ENCODE measurements at regions not wholly inside any gene's neighbourhood (a gene's known extent, or its start where the extent isn't known, plus 50 kb on each side); places are given as distances from the start of the nearest gene placed in this dataset.
A peak's percentile ranks its signal among the peaks of the same experiment; 100 is the strongest.

- H3K27ac ChIP-seq (ENCODE audit: extremely low read depth, low read depth, low read length): no peak overlapping the region
Observed at GRCh38 chr21:18049461-18049860, 195.2 kb upstream of the CHODL start.

GRCh38 chr21:18041012-18041411 lies 203.6 kb upstream of the CHODL start:
- 0% methylated on average over 3 of the region's 3 CpGs for WGBS (ENCODE audit: insufficient coverage, low coverage, missing lambda C conversion rate)
- in situ Hi-C loops (cut with MboI) (no loop called here), intact Hi-C loops (cut with micrococcal nuclease) (no loop called here)
- no peaks in the 10 kb centered on the region for H3K27me3 ChIP-seq (ENCODE audit: control insufficient read depth in 2 of 2, insufficient read depth in 2 of 2, low read length in 2 of 2)
- H2AFZ ChIP-seq (ENCODE audit: low read depth, low read length): no peak overlapping the region
- no peaks in the 10 kb centered on the region for H4K20me1 ChIP-seq (replicated peaks; ENCODE audit: control insufficient read depth, insufficient read depth, low read length)
- H3K27ac ChIP-seq (ENCODE audit: extremely low read depth, low read depth, low read length): no peak overlapping the region
- FAIRE-seq (no peak), ATAC-seq (no peak), DNase-seq (ENCODE audit: extremely low read depth in 1 of 4, low spot score in 3 of 4) (peak in 1 of 4 experiments; percentile 2)
- TF ChIP-seq HNRNPK (IDR thresholded peaks at IDR 0.05; ENCODE audit: low read depth, low read length, poor library complexity, severe bottlenecking) (no peak), KLF16 (IDR thresholded peaks at IDR 0.05) (no peak), RAD21 (CRISPR knock-in tag; conservative IDR thresholded peaks at IDR 0.05 in 1 of 2, IDR thresholded peaks at IDR 0.05 in 1 of 2) (peak in 1 of 2 experiments; percentile 40; a peak in 1 of 4 replicates), CTCF (IDR thresholded peaks at IDR 0.05 in 2 of 3, conservative IDR thresholded peaks at IDR 0.05 in 1 of 3; ENCODE audit: insufficient read depth in 2 of 3, low read depth in 1 of 3, low read length in 3 of 3) (peak in 2 of 3 experiments; percentile 11 to 18; a peak in 1 of 6 replicates), SREBF1 (IDR thresholded peaks at IDR 0.05; ENCODE audit: borderline replicate concordance, low read depth, low read length) (no peak)
- no peaks in the 10 kb centered on the region for H3K79me2 ChIP-seq (ENCODE audit: control insufficient read depth, insufficient read depth, low read length)
- no peak overlapping the region for H3K4me2 ChIP-seq (ENCODE audit: insufficient read depth, low read length)
- H3K4me1 ChIP-seq (replicated peaks in 1 of 2; ENCODE audit: control insufficient read depth in 2 of 2, insufficient read depth in 2 of 2, low read length in 2 of 2): no peaks in the 10 kb centered on the region
- H3K9ac ChIP-seq (ENCODE audit: insufficient read depth in 1 of 2, low read depth in 2 of 2, low read length in 2 of 2): no peak overlapping the region
- H3K9me1 ChIP-seq (ENCODE audit: control insufficient read depth, insufficient read depth, low read length): no peaks in the 10 kb centered on the region
- H3K4me3 ChIP-seq: no peak overlapping the region
- ChIA-PET CTCF (ENCODE audit: low intra/inter-chr PET ratio) (no interaction called here), POLR2A (no interaction called here)
- no peaks in the 10 kb centered on the region for H3K9me3 ChIP-seq (replicated peaks; ENCODE audit: control insufficient read depth, insufficient read depth, low read depth, low read length)
- no TSS peak for BruUV-seq (replicated peaks)
- H3K36me3 ChIP-seq (ENCODE audit: control insufficient read depth, insufficient read depth, low read length): no peaks in the 10 kb centered on the region

More at GRCh38 chr21:18049461-18049860, 195.2 kb upstream of the CHODL start:
- ChIA-PET POLR2A (no interaction called here), CTCF (ENCODE audit: low intra/inter-chr PET ratio) (no interaction called here)
- H4K20me1 ChIP-seq (replicated peaks; ENCODE audit: control insufficient read depth, insufficient read depth, low read length): no peaks in the 10 kb centered on the region
- in situ Hi-C loops (cut with MboI) (no loop called here), intact Hi-C loops (cut with micrococcal nuclease) (no loop called here)
- no peaks in the 10 kb centered on the region for H3K27me3 ChIP-seq (ENCODE audit: control insufficient read depth in 2 of 2, insufficient read depth in 2 of 2, low read length in 2 of 2)
- H3K9ac ChIP-seq (ENCODE audit: insufficient read depth in 1 of 2, low read depth in 2 of 2, low read length in 2 of 2): no peak overlapping the region
- no peak for ATAC-seq
- no peaks in the 10 kb centered on the region for H3K4me1 ChIP-seq (replicated peaks in 1 of 2; ENCODE audit: control insufficient read depth in 2 of 2, insufficient read depth in 2 of 2, low read length in 2 of 2)
- 0% methylated on average over 2 of the region's 2 CpGs for WGBS (ENCODE audit: insufficient coverage, low coverage, missing lambda C conversion rate)
- no peak overlapping the region for H3K4me3 ChIP-seq
- 0 out of 2 replicates have a peak, but pooled peaks cover 2% of the 10 kb centered on the region for H3K9me3 ChIP-seq (replicated peaks; ENCODE audit: control insufficient read depth, insufficient read depth, low read depth, low read length)
- no peak for DNase-seq (ENCODE audit: extremely low read depth in 1 of 4, low spot score in 3 of 4)
- H3K9me1 ChIP-seq (ENCODE audit: control insufficient read depth, insufficient read depth, low read length): no peaks in the 10 kb centered on the region
- H3K36me3 ChIP-seq (ENCODE audit: control insufficient read depth, insufficient read depth, low read length): no peaks in the 10 kb centered on the region
- H3K4me2 ChIP-seq (ENCODE audit: insufficient read depth, low read length): no peak overlapping the region
- no TSS peak for BruUV-seq (replicated peaks)
- TF ChIP-seq CBX3 (IDR thresholded peaks at IDR 0.05; ENCODE audit: borderline replicate concordance in 1 of 2, low read length in 2 of 2): no peak
- TF ChIP-seq ZNF75A (CRISPR knock-in tag; IDR thresholded peaks at IDR 0.05): no peak
- H2AFZ ChIP-seq (ENCODE audit: low read depth, low read length): no peak overlapping the region
- no peaks in the 10 kb centered on the region for H3K79me2 ChIP-seq (ENCODE audit: control insufficient read depth, insufficient read depth, low read length)
- no peak for FAIRE-seq
